Mesendoderm (in vitro differentiated cells): ENCODE measurements at regions not wholly inside any gene's neighbourhood (a gene's known extent, or its start where the extent isn't known, plus 50 kb on each side); places are given as distances from the start of the nearest gene placed in this dataset.

ENCODE experiments used
- DNase-seq: peaks from one replicate; pipeline ENCODE4 v3.0.0; 2013
- H2AK5ac ChIP-seq: 2 replicates; pipeline ENCODE4 v1.6.1; 2013; ENCODE audit warnings: low read length, inconsistent platforms
- H2BK120ac ChIP-seq: 2 replicates; pipeline ENCODE4 v1.6.1; 2013; ENCODE audit warnings: low read depth, mild to moderate bottlenecking, low read length, moderate library complexity, mixed read lengths
- H2BK15ac ChIP-seq: replicated peaks from 2 replicates; pipeline ENCODE4 v1.6.1; 2013; ENCODE audit warnings: low read depth, mild to moderate bottlenecking, moderate library complexity
- H2BK5ac ChIP-seq: 2 replicates; pipeline ENCODE4 v1.6.1; 2013; ENCODE audit warnings: low read length, inconsistent platforms
- H3K18ac ChIP-seq: 2 replicates; pipeline ENCODE4 v1.6.1; 2013; ENCODE audit warnings: mild to moderate bottlenecking, low read length, mixed read lengths
- H3K23ac ChIP-seq: one replicate; pipeline ENCODE4 v1.6.1; 2013; ENCODE audit warnings: low read length
- H3K27ac ChIP-seq: 2 replicates; pipeline ENCODE4 v1.5.1; 2013; ENCODE audit warnings: low read depth, mild to moderate bottlenecking, inconsistent platforms, low read length, moderate library complexity
- H3K27me3 ChIP-seq: 2 replicates; pipeline ENCODE4 v1.6.1; 2013; ENCODE audit warnings: low read length, control low read depth, mild to moderate bottlenecking, inconsistent platforms; ENCODE audit not compliant: insufficient read depth, poor library complexity
- H3K36me3 ChIP-seq: 2 replicates; pipeline ENCODE4 v1.6.1; 2013; ENCODE audit warnings: low read length, inconsistent platforms; ENCODE audit not compliant: control insufficient read depth, insufficient read depth
- H3K4ac ChIP-seq: one replicate; pipeline ENCODE4 v1.6.1; 2013; ENCODE audit warnings: low read depth, mild to moderate bottlenecking, low read length, moderate library complexity
- H3K4me1 ChIP-seq: 2 replicates; pipeline ENCODE4 v1.6.1; 2013; ENCODE audit warnings: low read depth, low read length, inconsistent platforms; ENCODE audit not compliant: control insufficient read depth
- H3K4me2 ChIP-seq: 2 replicates; pipeline ENCODE4 v1.6.1; 2013; ENCODE audit warnings: low read length
- H3K4me3 ChIP-seq: 2 replicates; pipeline ENCODE4 v1.5.1; 2013; ENCODE audit warnings: mild to moderate bottlenecking, low read length
- H3K56ac ChIP-seq: one replicate; pipeline ENCODE4 v1.6.1; 2013; ENCODE audit warnings: low read length
- H3K79me1 ChIP-seq: 2 replicates; pipeline ENCODE4 v1.6.1; 2013; ENCODE audit warnings: low read length, inconsistent platforms
- H3K79me2 ChIP-seq: 2 replicates; pipeline ENCODE4 v1.6.1; 2013; ENCODE audit warnings: mild to moderate bottlenecking, low read length; ENCODE audit not compliant: control insufficient read depth, insufficient read depth
- H3K9ac ChIP-seq: 2 replicates; pipeline ENCODE4 v1.6.1; 2013; ENCODE audit warnings: low read length, inconsistent platforms
- H4K5ac ChIP-seq: one replicate; pipeline ENCODE4 v1.6.1; 2013; ENCODE audit warnings: low read length
- H4K8ac ChIP-seq: one replicate; pipeline ENCODE4 v1.6.1; 2013; ENCODE audit warnings: low read depth, mild to moderate bottlenecking, control low read depth, low read length, moderate library complexity
- WGBS: extraction: QIAGEN DNeasy Blood & Tissue Kit; methylation state at CpG from one replicate; pipeline ENCODE4 v1.1.7; 2013; ENCODE audit warnings: low lambda C conversion rate, missing lambda C conversion rate; ENCODE audit not compliant: insufficient coverage; ENCODE audit errors: extremely low coverage; 5-methylcytosine and 5-hydroxymethylcytosine counted together

- H2BK15ac ChIP-seq, result no peak overlapping the region
- no CpG with 5 or more reads among the region's 8 CpGs for WGBS
- no peak overlapping the region for H3K4ac ChIP-seq
- H4K8ac ChIP-seq, result no peak overlapping the region
- no peaks in the 10 kb centered on the region for H3K79me1 ChIP-seq
- no peak overlapping the region for H4K5ac ChIP-seq
- no peak for DNase-seq
- H3K4me2 ChIP-seq, result no peak overlapping the region
- no peaks in the 10 kb centered on the region for H3K36me3 ChIP-seq
- H2BK5ac ChIP-seq, result no peak overlapping the region
- H3K56ac ChIP-seq, result no peak overlapping the region
- H3K4me1 ChIP-seq, result no peaks in the 10 kb centered on the region
- H3K4me3 ChIP-seq, result no peak overlapping the region
- H3K9ac ChIP-seq, result no peak overlapping the region
- H3K23ac ChIP-seq, result no peak overlapping the region
- no peak overlapping the region for H2AK5ac ChIP-seq
- H3K27ac ChIP-seq, result no peak overlapping the region
- H3K27me3 ChIP-seq, result no peaks in the 10 kb centered on the region
- H3K18ac ChIP-seq, result no peak overlapping the region
- H3K79me2 ChIP-seq, result no peaks in the 10 kb centered on the region
- H2BK120ac ChIP-seq, result no peak overlapping the region
Measured at GRCh38 chr15:100790786-100791265, 88.8 kb upstream of the ALDH1A3 start.

- no peak overlapping the region for H3K4me3 ChIP-seq
- WGBS, result no CpG with 5 or more reads among the region's 3 CpGs
- H2BK15ac ChIP-seq, result no peak overlapping the region
- H3K36me3 ChIP-seq, result no peaks in the 10 kb centered on the region
- no peak overlapping the region for H3K4me2 ChIP-seq
- H2BK5ac ChIP-seq, result no peak overlapping the region
- no peak overlapping the region for H3K4ac ChIP-seq
- no peaks in the 10 kb centered on the region for H3K4me1 ChIP-seq
- H3K18ac ChIP-seq, result no peak overlapping the region
- no peak overlapping the region for H2BK120ac ChIP-seq
- H4K5ac ChIP-seq, result no peak overlapping the region
- DNase-seq, result no peak
- no peaks in the 10 kb centered on the region for H3K79me2 ChIP-seq
- H4K8ac ChIP-seq, result no peak overlapping the region
- H3K23ac ChIP-seq, result no peak overlapping the region
- H3K79me1 ChIP-seq, result no peaks in the 10 kb centered on the region
- no peak overlapping the region for H3K9ac ChIP-seq
- no peak overlapping the region for H3K56ac ChIP-seq
- no peak overlapping the region for H2AK5ac ChIP-seq
- no peak overlapping the region for H3K27ac ChIP-seq
- no peaks in the 10 kb centered on the region for H3K27me3 ChIP-seq
Measured at GRCh38 chr15:100794008-100794407, 85.6 kb upstream of the ALDH1A3 start.

GRCh38 chr15:100801256-100801900, 78.3 kb upstream of the ALDH1A3 start:
- Histone ChIP-seq H3K4me1 (no peaks in the 10 kb centered on the region), H3K36me3 (no peaks in the 10 kb centered on the region), H3K4me2 (no peak overlapping the region), H3K79me1 (no peaks in the 10 kb centered on the region), H3K4me3 (no peak overlapping the region), H2BK5ac (no peak overlapping the region), H2AK5ac (no peak overlapping the region), H3K27ac (no peak overlapping the region), H3K18ac (no peak overlapping the region), H3K23ac (no peak overlapping the region), H3K56ac (no peak overlapping the region), H3K79me2 (no peaks in the 10 kb centered on the region), H2BK120ac (no peak overlapping the region), H4K8ac (no peak overlapping the region), H3K27me3 (no peaks in the 10 kb centered on the region), H3K4ac (no peak overlapping the region), H3K9ac (no peak overlapping the region), H2BK15ac (no peak overlapping the region), H4K5ac (no peak overlapping the region)
- no peak for DNase-seq
- no CpG with 5 or more reads among the region's 17 CpGs for WGBS

- H3K23ac ChIP-seq, result no peak overlapping the region
- no peak overlapping the region for H2BK15ac ChIP-seq
- no peak overlapping the region for H3K18ac ChIP-seq
- no peak overlapping the region for H3K4ac ChIP-seq
- no peak overlapping the region for H4K8ac ChIP-seq
- H3K4me2 ChIP-seq, result no peak overlapping the region
- H3K4me1 ChIP-seq, result no peaks in the 10 kb centered on the region
- no peak overlapping the region for H3K27ac ChIP-seq
- no peaks in the 10 kb centered on the region for H3K79me2 ChIP-seq
- WGBS, result no CpG with 5 or more reads among the region's 14 CpGs
- H3K36me3 ChIP-seq, result no peaks in the 10 kb centered on the region
- no peak overlapping the region for H4K5ac ChIP-seq
- no peak overlapping the region for H3K4me3 ChIP-seq
- H3K56ac ChIP-seq, result no peak overlapping the region
- H3K9ac ChIP-seq, result no peak overlapping the region
- H2AK5ac ChIP-seq, result no peak overlapping the region
- no peak for DNase-seq
- H3K79me1 ChIP-seq, result no peaks in the 10 kb centered on the region
- H2BK5ac ChIP-seq, result no peak overlapping the region
- H3K27me3 ChIP-seq, result no peaks in the 10 kb centered on the region
- no peak overlapping the region for H2BK120ac ChIP-seq
Measured at GRCh38 chr15:100802421-100803170, 77.0 kb upstream of the ALDH1A3 start.

GRCh38 chr15:100803171-100803440, 76.5 kb upstream of the ALDH1A3 start:
- no peak for DNase-seq
- Histone ChIP-seq H3K4me1 (no peaks in the 10 kb centered on the region), H2AK5ac (no peak overlapping the region), H3K79me1 (no peaks in the 10 kb centered on the region), H3K4me3 (no peak overlapping the region), H3K27ac (no peak overlapping the region), H2BK5ac (no peak overlapping the region), H3K4ac (no peak overlapping the region), H2BK15ac (no peak overlapping the region), H3K56ac (no peak overlapping the region), H3K23ac (no peak overlapping the region), H3K36me3 (no peaks in the 10 kb centered on the region), H3K27me3 (no peaks in the 10 kb centered on the region), H2BK120ac (no peak overlapping the region), H3K4me2 (no peak overlapping the region), H3K9ac (no peak overlapping the region), H4K5ac (no peak overlapping the region), H3K79me2 (no peaks in the 10 kb centered on the region), H4K8ac (no peak overlapping the region), H3K18ac (no peak overlapping the region)
- no CpG with 5 or more reads among the region's 3 CpGs for WGBS

GRCh38 chr15:100806157-100806556, 73.5 kb upstream of the ALDH1A3 start:
- H3K27ac ChIP-seq, result no peak overlapping the region
- H3K4me2 ChIP-seq, result no peak overlapping the region
- no peaks in the 10 kb centered on the region for H3K79me1 ChIP-seq
- no peaks in the 10 kb centered on the region for H3K27me3 ChIP-seq
- WGBS, result no CpG with 5 or more reads among the region's 1 CpG
- no peak overlapping the region for H2BK15ac ChIP-seq
- H3K18ac ChIP-seq, result no peak overlapping the region
- no peak overlapping the region for H2BK5ac ChIP-seq
- H4K5ac ChIP-seq, result no peak overlapping the region
- H3K79me2 ChIP-seq, result no peaks in the 10 kb centered on the region
- no peaks in the 10 kb centered on the region for H3K4me1 ChIP-seq
- no peak overlapping the region for H2AK5ac ChIP-seq
- no peak overlapping the region for H3K4me3 ChIP-seq
- no peak overlapping the region for H2BK120ac ChIP-seq
- H3K9ac ChIP-seq, result no peak overlapping the region
- H3K23ac ChIP-seq, result no peak overlapping the region
- no peak overlapping the region for H4K8ac ChIP-seq
- H3K4ac ChIP-seq, result no peak overlapping the region
- DNase-seq, result no peak
- H3K56ac ChIP-seq, result no peak overlapping the region
- H3K36me3 ChIP-seq, result no peaks in the 10 kb centered on the region
